K562 (cell line): ENCODE measurements at regions not wholly inside any gene's neighbourhood (a gene's known extent, or its start where the extent isn't known, plus 50 kb on each side); places are given as distances from the start of the nearest gene placed in this dataset.

ENCODE experiments used
- ATAC-seq: fragments of 200-7000 bp; cut with Tn5 transposase; 3 replicates; pipeline ENCODE4 v1.9.1; 2020; ENCODE audit warnings: moderate library complexity
- BruUV-seq: library from RNA; stranded (reverse); fragments of 400-500 nt; replicated peaks from 2 replicates; lab custom pipeline; 2021; lab: Mats Ljungman, UMichigan
- CTCF ChIA-PET: fragments of 300-600 bp; formaldehyde crosslinking; extraction: SDS; loops from one replicate; lab custom pipeline; 2021; ENCODE audit warnings: low intra/inter-chr PET ratio; lab: Yijun Ruan, JAX
- POLR2A ChIA-PET: fragments of 300-600, 350-650 bp; sonication (Branson Sonifier 250); formaldehyde crosslinking; extraction: SDS; loops from one replicate; lab custom pipeline; 2021; ENCODE audit warnings: antibody characterized with exemption, inconsistent platforms; lab: Yijun Ruan, JAX
- DNase-seq, 4 experiments: peaks; one replicate each; pipeline versions ENCODE4 v3.0.0 to v3.0.0-alpha.2; 2011 to 2018; ENCODE audit warnings: low spot score in 3 of 4, mixed read lengths in 3 of 4; ENCODE audit errors: extremely low read depth in 1 of 4
- FAIRE-seq: peaks from 2 replicates; lab custom pipeline; 2011; peaks lifted over from hg19 to GRCh38; lab: Jason Lieb, UNC
- H2AFZ ChIP-seq: 2 replicates; pipeline ENCODE4 v1.6.0; 2011; ENCODE audit warnings: low read depth, low read length, control low read depth, inconsistent platforms
- H3K27ac ChIP-seq: fragments of 200-600 bp; 3 replicates; pipeline ENCODE4 v1.8.0; 2011; ENCODE audit warnings: low read depth, mild to moderate bottlenecking, control low read depth, inconsistent platforms, low read length, moderate library complexity, mixed read lengths; ENCODE audit errors: extremely low read depth
- H3K27me3 ChIP-seq, 2 experiments: fragments of 300-600 bp in 1 of 2; 2 replicates in 1 of 2; 3 replicates in 1 of 2; pipeline versions ENCODE4 v1.6.0 to v1.8.0; 2011; ENCODE audit warnings: inconsistent platforms in 2 of 2, low read length in 2 of 2, mild to moderate bottlenecking in 1 of 2, mixed read lengths in 1 of 2, moderate library complexity in 1 of 2; ENCODE audit not compliant: control insufficient read depth in 2 of 2, insufficient read depth in 2 of 2
- H3K36me3 ChIP-seq: fragments of 300-600 bp; 3 replicates; pipeline ENCODE4 v1.8.0; 2011; ENCODE audit warnings: mild to moderate bottlenecking, low read length, inconsistent platforms; ENCODE audit not compliant: control insufficient read depth, insufficient read depth
- H3K4me1 ChIP-seq, 2 experiments: fragments of 200-600 bp in 1 of 2; replicated peaks in 1 of 2; 2 replicates in 1 of 2; 3 replicates in 1 of 2; pipeline versions ENCODE4 v1.5.1 to v1.8.0; 2011; ENCODE audit warnings: inconsistent platforms in 2 of 2, low read length in 2 of 2, mild to moderate bottlenecking in 1 of 2, mixed read lengths in 1 of 2, moderate library complexity in 1 of 2; ENCODE audit not compliant: control insufficient read depth in 2 of 2, insufficient read depth in 2 of 2
- H3K4me2 ChIP-seq: 2 replicates; pipeline ENCODE4 v1.6.1; 2011; ENCODE audit warnings: low read length, control low read depth, inconsistent platforms, mixed read lengths; ENCODE audit not compliant: insufficient read depth
- H3K4me3 ChIP-seq: fragments of 200-600 bp; sonication (generic), shearing (Covaris generic); 2 replicates; pipeline ENCODE4 v1.5.1; 2016; ENCODE audit warnings: control low read depth, inconsistent platforms
- H3K79me2 ChIP-seq: fragments of 200-600 bp; 3 replicates; pipeline ENCODE4 v1.8.0; 2011; ENCODE audit warnings: low read length, inconsistent platforms; ENCODE audit not compliant: control insufficient read depth, insufficient read depth
- H3K9ac ChIP-seq, 2 experiments: 2 replicates each; pipeline versions ENCODE4 v1.6.0 to v1.6.1; 2011; ENCODE audit warnings: low read depth in 2 of 2, low read length in 2 of 2, control low read depth in 1 of 2, inconsistent platforms in 1 of 2, mild to moderate bottlenecking in 1 of 2, mixed read lengths in 1 of 2; ENCODE audit not compliant: insufficient read depth in 1 of 2
- H3K9me1 ChIP-seq: one replicate; pipeline ENCODE4 v1.6.0; 2011; ENCODE audit warnings: inconsistent platforms, mild to moderate bottlenecking, low read length, moderate library complexity; ENCODE audit not compliant: control insufficient read depth, insufficient read depth
- H3K9me3 ChIP-seq: replicated peaks from 2 replicates; pipeline ENCODE4 v1.5.1; 2011; ENCODE audit warnings: low read depth, low read length, inconsistent platforms; ENCODE audit not compliant: control insufficient read depth, insufficient read depth
- H4K20me1 ChIP-seq: replicated peaks from 2 replicates; pipeline ENCODE4 v1.6.1; 2011; ENCODE audit warnings: low read length, inconsistent platforms, mixed read lengths; ENCODE audit not compliant: control insufficient read depth, insufficient read depth
- ARID2 ChIP-seq: fragments of 450-650 bp; IDR thresholded peaks from 2 replicates; pipeline ENCODE4 v1.6.1; 2017; ENCODE audit warnings: antibody characterized with exemption, mild to moderate bottlenecking
- ATF7 ChIP-seq: fragments of 450-650 bp; IDR thresholded peaks from 2 replicates; pipeline ENCODE4 v1.7.1; 2014; ENCODE audit warnings: mild to moderate bottlenecking, moderate library complexity
- BCL6 ChIP-seq: fragments of 250-450 bp; sonication (Bioruptor Pico); IDR thresholded peaks from 2 replicates; pipeline ENCODE4 v1.4.0; 2020
- CHD4 ChIP-seq: fragments of 200-600 bp; sonication (generic); IDR thresholded peaks from 3 replicates; pipeline ENCODE4 v1.6.1; 2012; ENCODE audit warnings: low read depth, mild to moderate bottlenecking, mixed read lengths, low read length, inconsistent platforms; ENCODE audit not compliant: insufficient read depth, insufficient replicate concordance, poor library complexity, severe bottlenecking
- FOXJ2 ChIP-seq: fragments of 200-800 bp; sonication (Bioruptor generic); IDR thresholded peaks from 2 replicates; pipeline ENCODE4 v1.6.1; 2016; ENCODE audit warnings: missing genetic modification characterization, missing compliant biosample characterization
- HOMEZ ChIP-seq: fragments of 250-450 bp; sonication (Bioruptor Pico); IDR thresholded peaks from 2 replicates; pipeline ENCODE4 v1.4.0; 2020; ENCODE audit warnings: mild to moderate bottlenecking, moderate library complexity
- LARP7 ChIP-seq: fragments of 450-650 bp; IDR thresholded peaks from 2 replicates; pipeline ENCODE4 v1.6.1; 2016
- SMAD3 ChIP-seq: fragments of 450-650 bp; formaldehyde crosslinking; conservative IDR thresholded peaks from 2 replicates; pipeline ENCODE4 v1.4.0; 2020; ENCODE audit warnings: mild to moderate bottlenecking
- TCF7L2 ChIP-seq: fragments of 150-350 bp; IDR thresholded peaks from 2 replicates; pipeline ENCODE4 v1.6.1; 2016; ENCODE audit warnings: low read depth, mild to moderate bottlenecking, low read length, moderate library complexity
- ZNF764 ChIP-seq: fragments of 250-450 bp; sonication (Bioruptor Pico); IDR thresholded peaks from 2 replicates; pipeline ENCODE4 v1.4.0; 2020; ENCODE audit warnings: low read depth, mild to moderate bottlenecking, moderate library complexity
- ZNF766 ChIP-seq: fragments of 200-800 bp; sonication (Bioruptor generic); conservative IDR thresholded peaks from 2 replicates; pipeline ENCODE4 v1.6.1; 2016; ENCODE audit warnings: missing genetic modification characterization, missing compliant biosample characterization
- ZNF77 ChIP-seq: fragments of 250-450 bp; sonication (Bioruptor Pico); IDR thresholded peaks from 2 replicates; pipeline ENCODE4 v1.5.0; 2020
- WGBS: fragments of 100-300 bp; shearing (Covaris generic); methylation state at CpG from one replicate; pipeline ENCODE4 v1.1.6; 2016; ENCODE audit warnings: low coverage, mixed read lengths; ENCODE audit not compliant: insufficient coverage; ENCODE audit errors: missing lambda C conversion rate; 5-methylcytosine and 5-hydroxymethylcytosine counted together
- in situ Hi-C: fragments of 300-500 bp; cut with MboI; formaldehyde crosslinking; loops from 4 replicates; pipeline ENCODE4 v1.15.0; 2018; ENCODE audit warnings: inconsistent platforms, mixed read lengths
- intact Hi-C: fragments of 100-400 bp; cut with micrococcal nuclease; formaldehyde crosslinking; loops from 2 replicates; pipeline ENCODE4 v1.14.2; 2022
- TF ChIP-seq, protein P1 (sequence below): sonication (generic); formaldehyde crosslinking; IDR thresholded peaks from 2 replicates; pipeline ENCODE4 v1.8.0; 2022; ENCODE audit warnings: mild to moderate bottlenecking, missing genetic modification reagents

- Histone ChIP-seq H3K4me1 (no peaks in the 10 kb centered on the region), H4K20me1 (no peaks in the 10 kb centered on the region), H3K4me2 (no peak overlapping the region), H3K27ac (no peak overlapping the region), H3K36me3 (no peaks in the 10 kb centered on the region), H3K79me2 (no peaks in the 10 kb centered on the region)
- CTCF ChIA-PET, result no interaction called here
- no TSS peak for BruUV-seq
- 0% methylated on average over 3 of the region's 4 CpGs for WGBS
- TF ChIP-seq FOXJ2 (no peak), LARP7 (no peak), BCL6 (CRISPR knock-in tag) (no peak), TCF7L2 (no peak), ATF7 (no peak), CHD4 (no peak), ZNF766 (CRISPR knock-in tag) (no peak), SMAD3 (CRISPR knock-in tag) (no peak), ZNF77 (CRISPR knock-in tag) (no peak), HOMEZ (CRISPR knock-in tag) (no peak), ARID2 (no peak), ZNF764 (CRISPR knock-in tag) (no peak)
- TF ChIP-seq, protein P1, sequence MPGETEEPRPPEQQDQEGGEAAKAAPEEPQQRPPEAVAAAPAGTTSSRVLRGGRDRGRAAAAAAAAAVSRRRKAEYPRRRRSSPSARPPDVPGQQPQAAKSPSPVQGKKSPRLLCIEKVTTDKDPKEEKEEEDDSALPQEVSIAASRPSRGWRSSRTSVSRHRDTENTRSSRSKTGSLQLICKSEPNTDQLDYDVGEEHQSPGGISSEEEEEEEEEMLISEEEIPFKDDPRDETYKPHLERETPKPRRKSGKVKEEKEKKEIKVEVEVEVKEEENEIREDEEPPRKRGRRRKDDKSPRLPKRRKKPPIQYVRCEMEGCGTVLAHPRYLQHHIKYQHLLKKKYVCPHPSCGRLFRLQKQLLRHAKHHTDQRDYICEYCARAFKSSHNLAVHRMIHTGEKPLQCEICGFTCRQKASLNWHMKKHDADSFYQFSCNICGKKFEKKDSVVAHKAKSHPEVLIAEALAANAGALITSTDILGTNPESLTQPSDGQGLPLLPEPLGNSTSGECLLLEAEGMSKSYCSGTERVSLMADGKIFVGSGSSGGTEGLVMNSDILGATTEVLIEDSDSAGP, result no peak
- TF ChIP-seq, all 486 proteins: peak for 0
- Histone ChIP-seq H2AFZ (no peak overlapping the region), H3K27me3 (no peaks in the 10 kb centered on the region; a peak in 1 of 5 replicates), H3K4me3 (no peak overlapping the region), H3K9me3 (no peaks in the 10 kb centered on the region), H3K9me1 (no peaks in the 10 kb centered on the region), H3K9ac (no peak overlapping the region)
- DNase-seq (no peak), ATAC-seq (no peak), FAIRE-seq (no peak)
- POLR2A ChIA-PET, result no interaction called here
- intact Hi-C loops, result no loop called here
- in situ Hi-C loops, result no loop called here
These were observed 64.4 kb upstream of the GJA5 start for GRCh38 chr1:147824798-147825197.
